HAP-1 (cell line): ENCODE measurements at regions not wholly inside any gene's neighbourhood (a gene's known extent, or its start where the extent isn't known, plus 50 kb on each side); places are given as distances from the start of the nearest gene placed in this dataset.
"Not testable (repeated sequence)": the region's sequence is repeated elsewhere in the genome, so short reads cannot be mapped to it uniquely, and the experiment has no call there.

Experiments used
- DNase-seq, 2 experiments: peaks; one replicate each; pipeline ENCODE4 v3.0.0-alpha.2; 2016 to 2020; ENCODE audit warnings: low spot score in 2 of 2
- H3K27me3 ChIP-seq: fragments of 250-450 bp; sonication (Bioruptor Pico); 2 replicates; pipeline ENCODE4 v1.5.1; 2020; ENCODE audit warnings: low read depth, mild to moderate bottlenecking, moderate library complexity
- H3K36me3 ChIP-seq: fragments of 250-450 bp; sonication (Bioruptor Pico); replicated peaks from 2 replicates; pipeline ENCODE4 v1.5.1; 2020; ENCODE audit warnings: mild to moderate bottlenecking
- H3K4me1 ChIP-seq: fragments of 250-450 bp; sonication (Bioruptor Pico); 2 replicates; pipeline ENCODE4 v1.5.1; 2020; ENCODE audit warnings: mild to moderate bottlenecking
- H3K4me3 ChIP-seq: fragments of 250-450 bp; sonication (Bioruptor Pico); 2 replicates; pipeline ENCODE4 v1.5.1; 2020; ENCODE audit warnings: mild to moderate bottlenecking, moderate library complexity
- H3K9me3 ChIP-seq: fragments of 250-450 bp; sonication (Bioruptor Pico); 2 replicates; pipeline ENCODE4 v1.5.1; 2020; ENCODE audit warnings: mild to moderate bottlenecking, moderate library complexity
- in situ Hi-C: fragments of 300-500 bp; cut with MboI; formaldehyde crosslinking; loops from 3 replicates; pipeline ENCODE4 v1.14.3; 2020; ENCODE audit warnings: low sequenced_read_pairs, inconsistent platforms, mixed read lengths

GRCh38 chr3:20760981-20761380 is 575.0 kb upstream of the SGO1 start:
- no peaks in the 10 kb centered on the region for H3K4me1 ChIP-seq
- no peaks in the 10 kb centered on the region for H3K9me3 ChIP-seq
- in situ Hi-C loops, result no loop called here
- DNase-seq, result no peak
- H3K27me3 ChIP-seq, result no peaks in the 10 kb centered on the region
- H3K36me3 ChIP-seq, result no peaks in the 10 kb centered on the region
- H3K4me3 ChIP-seq, result no peak overlapping the region

GRCh38 chr3:20752416-20752815 is 566.4 kb upstream of the SGO1 start:
- Histone ChIP-seq H3K27me3 (no peaks in the 10 kb centered on the region), H3K4me1 (no peaks in the 10 kb centered on the region), H3K4me3 (no peak overlapping the region), H3K36me3 (no peaks in the 10 kb centered on the region), H3K9me3 (no peaks in the 10 kb centered on the region)
- in situ Hi-C loops, result no loop called here
- no peak for DNase-seq

- Histone ChIP-seq H3K9me3 (no peaks in the 10 kb centered on the region), H3K4me1 (no peaks in the 10 kb centered on the region), H3K27me3 (no peaks in the 10 kb centered on the region), H3K4me3 (no peak overlapping the region), H3K36me3 (no peaks in the 10 kb centered on the region)
- in situ Hi-C loops, result no loop called here
- no peak for DNase-seq
Observed at GRCh38 chr3:20751296-20751695, 565.3 kb upstream of the SGO1 start.

GRCh38 chr3:20747741-20748140 is 561.7 kb upstream of the SGO1 start:
- DNase-seq, result no peak
- no peaks in the 10 kb centered on the region for H3K9me3 ChIP-seq
- H3K4me1 ChIP-seq, result no peaks in the 10 kb centered on the region
- H3K4me3 ChIP-seq, result no peak overlapping the region
- H3K36me3 ChIP-seq, result no peaks in the 10 kb centered on the region
- in situ Hi-C loops, result no loop called here
- no peaks in the 10 kb centered on the region for H3K27me3 ChIP-seq

GRCh38 chr3:20743553-20744321 is 557.7 kb upstream of the SGO1 start:
- no peaks in the 10 kb centered on the region for H3K9me3 ChIP-seq
- in situ Hi-C loops, result no loop called here
- no peak overlapping the region for H3K4me3 ChIP-seq
- H3K36me3 ChIP-seq, result no peaks in the 10 kb centered on the region
- no peaks in the 10 kb centered on the region for H3K4me1 ChIP-seq
- H3K27me3 ChIP-seq, result no peaks in the 10 kb centered on the region
- DNase-seq, result no peak

- no peak for DNase-seq
- H3K36me3 ChIP-seq, result no peaks in the 10 kb centered on the region
- in situ Hi-C loops, result no loop called here
Observed at GRCh38 chr3:20742903-20743552, 557.0 kb upstream of the SGO1 start.

GRCh38 chr3:20741381-20741780 is 555.4 kb upstream of the SGO1 start:
- Histone ChIP-seq H3K4me3 (no peak overlapping the region), H3K27me3 (no peaks in the 10 kb centered on the region), H3K9me3 (no peaks in the 10 kb centered on the region), H3K4me1 (no peaks in the 10 kb centered on the region), H3K36me3 (no peaks in the 10 kb centered on the region)
- in situ Hi-C loops, result no loop called here
- DNase-seq, result no peak

More at GRCh38 chr3:20742903-20743552, 557.0 kb upstream of the SGO1 start:
- no peaks in the 10 kb centered on the region for H3K9me3 ChIP-seq
- no peaks in the 10 kb centered on the region for H3K27me3 ChIP-seq
- H3K4me3 ChIP-seq, result no peak overlapping the region
- no peaks in the 10 kb centered on the region for H3K4me1 ChIP-seq

GRCh38 chr3:20739814-20740213 is 553.8 kb upstream of the SGO1 start:
- Histone ChIP-seq H3K36me3 (no peaks in the 10 kb centered on the region), H3K27me3 (no peaks in the 10 kb centered on the region), H3K4me3 (no peak overlapping the region), H3K4me1 (no peaks in the 10 kb centered on the region), H3K9me3 (no peaks in the 10 kb centered on the region)
- in situ Hi-C loops, result no loop called here
- DNase-seq, result no peak

GRCh38 chr3:20736287-20736852 is 550.4 kb upstream of the SGO1 start:
- no peak for DNase-seq
- no peak overlapping the region for H3K4me3 ChIP-seq
- H3K27me3 ChIP-seq, result no peaks in the 10 kb centered on the region
- H3K36me3 ChIP-seq, result no peaks in the 10 kb centered on the region
- H3K4me1 ChIP-seq, result no peaks in the 10 kb centered on the region
- in situ Hi-C loops, result no loop called here
- no peaks in the 10 kb centered on the region for H3K9me3 ChIP-seq

- no peaks in the 10 kb centered on the region for H3K9me3 ChIP-seq
- in situ Hi-C loops, result no loop called here
- no peaks in the 10 kb centered on the region; the same call in 1 of the 2 replicates for H3K27me3 ChIP-seq
- no peak overlapping the region for H3K4me3 ChIP-seq
- no peaks in the 10 kb centered on the region for H3K4me1 ChIP-seq
- DNase-seq, result no peak
- no peaks in the 10 kb centered on the region for H3K36me3 ChIP-seq
Observed at GRCh38 chr3:20729185-20729584, 543.2 kb upstream of the SGO1 start.

- H3K4me1 ChIP-seq, result no peaks in the 10 kb centered on the region
- DNase-seq, result no peak
- H3K9me3 ChIP-seq, result no peaks in the 10 kb centered on the region
- in situ Hi-C loops, result no loop called here
- no peaks in the 10 kb centered on the region; the same call in 1 of the 2 replicates for H3K27me3 ChIP-seq
- no peaks in the 10 kb centered on the region for H3K36me3 ChIP-seq
- H3K4me3 ChIP-seq, result no peak overlapping the region
Observed at GRCh38 chr3:20726786-20727185, 540.8 kb upstream of the SGO1 start.

- in situ Hi-C loops, result no loop called here
- H3K4me3 ChIP-seq, result no peak overlapping the region
- DNase-seq, result no peak
- no peaks in the 10 kb centered on the region for H3K36me3 ChIP-seq
- no peaks in the 10 kb centered on the region; the same call in 1 of the 2 replicates for H3K27me3 ChIP-seq
- no peaks in the 10 kb centered on the region for H3K4me1 ChIP-seq
- no peaks in the 10 kb centered on the region for H3K9me3 ChIP-seq
Observed at GRCh38 chr3:20724241-20724640, 538.2 kb upstream of the SGO1 start.

GRCh38 chr3:20716425-20716824 is 530.4 kb upstream of the SGO1 start:
- H3K9me3 ChIP-seq, in situ Hi-C loops, H3K36me3 ChIP-seq, DNase-seq, H3K27me3 ChIP-seq, H3K4me3 ChIP-seq, H3K4me1 ChIP-seq: not testable (repeated sequence)

GRCh38 chr3:20701641-20702040 is 515.6 kb upstream of the SGO1 start:
- no peaks in the 10 kb centered on the region for H3K36me3 ChIP-seq
- DNase-seq, result no peak
- no peaks in the 10 kb centered on the region for H3K27me3 ChIP-seq
- H3K9me3 ChIP-seq, result no peaks in the 10 kb centered on the region
- no peaks in the 10 kb centered on the region for H3K4me1 ChIP-seq
- H3K4me3 ChIP-seq, result no peak overlapping the region
- in situ Hi-C loops, result no loop called here
